MCF 10A (cell line): ENCODE measurements at regions not wholly inside any gene's neighbourhood (a gene's known extent, or its start where the extent isn't known, plus 50 kb on each side); places are given as distances from the start of the nearest gene placed in this dataset.
A peak's percentile ranks its signal among the peaks of the same experiment; 100 is the strongest.

ENCODE experiments used
- BruUV-seq: library from RNA; stranded (reverse); fragments of 400-500 nt; replicated peaks from 2 replicates; lab custom pipeline; 2021; lab: Mats Ljungman, UMichigan
- CTCF ChIA-PET: fragments of 300-600 bp; sonication (Branson Sonifier 250); formaldehyde crosslinking; extraction: SDS; loops from one replicate; lab custom pipeline; 2021; ENCODE audit warnings: antibody characterized with exemption, inconsistent platforms; lab: Yijun Ruan, JAX
- POLR2A ChIA-PET: fragments of 300-600, 350-650 bp; sonication (Branson Sonifier 250); formaldehyde crosslinking; extraction: SDS; loops from one replicate; lab custom pipeline; 2020; ENCODE audit warnings: antibody characterized with exemption, inconsistent platforms; lab: Yijun Ruan, JAX
- DNase-seq: peaks from one replicate; pipeline ENCODE4 v3.0.0-alpha.2; 2018; ENCODE audit not compliant: unreplicated experiment
- H3K27ac Mint-ChIP-seq: one replicate; pipeline ENCODE4 v1.8.0; 2022; ENCODE audit warnings: mild to moderate bottlenecking, low read depth, mixed read lengths; ENCODE audit not compliant: unreplicated experiment
- H3K27me3 Mint-ChIP-seq: one replicate; pipeline ENCODE4 v1.8.0; 2022; ENCODE audit warnings: mixed read lengths; ENCODE audit not compliant: insufficient read depth, unreplicated experiment
- H3K36me3 Mint-ChIP-seq: one replicate; pipeline ENCODE4 v1.8.0; 2022; ENCODE audit warnings: mild to moderate bottlenecking, moderate library complexity, mixed read lengths; ENCODE audit not compliant: insufficient read depth, unreplicated experiment
- H3K4me1 Mint-ChIP-seq: one replicate; pipeline ENCODE4 v1.8.0; 2022; ENCODE audit warnings: mixed read lengths; ENCODE audit not compliant: insufficient read depth, unreplicated experiment
- H3K4me3 Mint-ChIP-seq: one replicate; pipeline ENCODE4 v1.8.0; 2022; ENCODE audit warnings: mild to moderate bottlenecking, moderate library complexity, mixed read lengths; ENCODE audit not compliant: unreplicated experiment
- H3K9me3 Mint-ChIP-seq: one replicate; pipeline ENCODE4 v1.8.0; 2022; ENCODE audit warnings: mixed read lengths; ENCODE audit not compliant: unreplicated experiment
- intact Hi-C: fragments of 100-400 bp; cut with micrococcal nuclease; formaldehyde crosslinking; loops from 2 replicates; pipeline ENCODE4 v1.14.1; 2022
- TF ChIP-seq, protein P1 (sequence below): fragments of 200-600 bp; IDR thresholded peaks from one replicate; pipeline ENCODE4 v1.8.0; 2022; ENCODE audit warnings: antibody characterized with exemption, mild to moderate bottlenecking; ENCODE audit not compliant: unreplicated experiment

DNA sequence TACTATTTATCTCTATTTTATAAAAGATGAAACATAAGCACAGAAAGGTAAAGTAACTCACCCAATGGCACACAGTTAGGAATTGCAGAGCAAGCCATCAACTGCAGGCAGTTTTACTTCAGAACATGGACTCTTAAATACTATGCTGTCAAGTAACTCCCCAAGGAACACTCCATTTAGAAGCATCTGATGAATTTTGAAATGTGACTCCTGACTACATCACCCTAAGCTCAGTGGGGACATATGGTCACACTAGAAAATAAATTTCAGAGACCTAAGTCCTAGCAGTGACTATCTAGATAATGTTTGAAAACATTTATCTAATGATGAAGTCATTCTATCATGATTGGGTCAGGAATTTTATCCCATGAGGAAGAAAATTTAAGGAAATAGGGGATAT, 272.8 kb upstream of the ARRDC4 start:
- peaks cover 48% of the 10 kb centered on the region for H3K27me3 Mint-ChIP-seq
- no peaks in the 10 kb centered on the region for H3K9me3 Mint-ChIP-seq
- H3K4me1 Mint-ChIP-seq, result peaks cover 13% of the 10 kb centered on the region
- intact Hi-C loops, result no loop called here
- POLR2A ChIA-PET, result interaction anchor here (0.7 kb wide), 1 partner anchor 19 kb away, joined by 3 read pairs; no protein-coding TSS in a partner anchor
- no TSS peak for BruUV-seq
- CTCF ChIA-PET, result no interaction called here
- no peaks in the 10 kb centered on the region for H3K36me3 Mint-ChIP-seq
- no peak overlapping the region for H3K27ac Mint-ChIP-seq
- no peak for DNase-seq
- H3K4me3 Mint-ChIP-seq, result no peak overlapping the region
- TF ChIP-seq, protein P1, sequence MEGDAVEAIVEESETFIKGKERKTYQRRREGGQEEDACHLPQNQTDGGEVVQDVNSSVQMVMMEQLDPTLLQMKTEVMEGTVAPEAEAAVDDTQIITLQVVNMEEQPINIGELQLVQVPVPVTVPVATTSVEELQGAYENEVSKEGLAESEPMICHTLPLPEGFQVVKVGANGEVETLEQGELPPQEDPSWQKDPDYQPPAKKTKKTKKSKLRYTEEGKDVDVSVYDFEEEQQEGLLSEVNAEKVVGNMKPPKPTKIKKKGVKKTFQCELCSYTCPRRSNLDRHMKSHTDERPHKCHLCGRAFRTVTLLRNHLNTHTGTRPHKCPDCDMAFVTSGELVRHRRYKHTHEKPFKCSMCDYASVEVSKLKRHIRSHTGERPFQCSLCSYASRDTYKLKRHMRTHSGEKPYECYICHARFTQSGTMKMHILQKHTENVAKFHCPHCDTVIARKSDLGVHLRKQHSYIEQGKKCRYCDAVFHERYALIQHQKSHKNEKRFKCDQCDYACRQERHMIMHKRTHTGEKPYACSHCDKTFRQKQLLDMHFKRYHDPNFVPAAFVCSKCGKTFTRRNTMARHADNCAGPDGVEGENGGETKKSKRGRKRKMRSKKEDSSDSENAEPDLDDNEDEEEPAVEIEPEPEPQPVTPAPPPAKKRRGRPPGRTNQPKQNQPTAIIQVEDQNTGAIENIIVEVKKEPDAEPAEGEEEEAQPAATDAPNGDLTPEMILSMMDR, result no peak

DNA sequence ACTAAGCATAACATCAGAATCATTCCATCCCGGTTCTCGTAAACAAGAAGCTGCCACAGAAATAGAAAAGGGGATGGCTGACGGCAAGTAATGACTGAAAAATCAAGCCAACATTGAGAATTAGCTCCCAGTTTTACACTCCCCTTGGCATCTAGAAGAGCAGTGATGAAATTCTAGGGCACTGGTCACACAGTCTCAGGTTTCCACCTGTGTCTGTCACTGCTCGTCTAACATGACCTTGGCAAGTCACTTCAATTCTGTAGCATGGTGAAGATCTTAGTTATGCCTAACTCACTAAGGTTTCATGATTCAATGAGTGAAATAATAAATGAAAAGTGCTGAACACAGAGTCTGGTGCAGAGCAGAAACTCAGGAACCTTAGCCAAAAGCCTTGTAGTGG, 272.3 kb upstream of the ARRDC4 start:
- TF ChIP-seq, protein P1, result no peak
- Mint-ChIP-seq H3K4me3 (no peak overlapping the region), H3K36me3 (no peaks in the 10 kb centered on the region), H3K27me3 (peaks cover 43% of the 10 kb centered on the region), H3K9me3 (no peaks in the 10 kb centered on the region), H3K4me1 (peaks cover 13% of the 10 kb centered on the region), H3K27ac (no peak overlapping the region)
- intact Hi-C loops, result no loop called here
- no TSS peak for BruUV-seq
- ChIA-PET POLR2A (no interaction called here), CTCF (no interaction called here)
- no peak for DNase-seq

DNA sequence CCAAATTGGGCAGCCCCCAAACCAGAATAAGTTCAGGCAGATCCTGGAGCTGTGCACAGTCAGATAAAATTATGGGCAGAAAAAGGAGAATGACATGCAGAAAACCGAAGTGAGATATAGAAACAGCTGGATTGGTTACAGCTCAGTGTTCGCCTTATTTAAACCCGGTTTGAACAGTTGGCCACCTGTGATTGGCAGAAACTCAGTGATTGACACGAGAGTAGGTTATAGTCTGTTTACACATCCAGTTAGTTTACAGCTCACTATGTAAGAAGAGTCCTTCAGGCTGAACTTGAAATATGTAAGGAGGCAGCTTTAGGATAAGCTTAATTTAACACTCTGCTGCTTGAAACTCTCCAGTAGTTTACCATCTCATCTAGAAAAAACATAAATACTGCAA, 271.6 kb upstream of the ARRDC4 start:
- no TSS peak for BruUV-seq
- ChIA-PET CTCF (no interaction called here), POLR2A (no interaction called here)
- Mint-ChIP-seq H3K27me3 (peaks cover 36% of the 10 kb centered on the region), H3K36me3 (no peaks in the 10 kb centered on the region), H3K27ac (no peak overlapping the region), H3K9me3 (no peaks in the 10 kb centered on the region), H3K4me1 (peaks cover 13% of the 10 kb centered on the region), H3K4me3 (no peak overlapping the region)
- intact Hi-C loops, result no loop called here
- TF ChIP-seq, protein P1, result no peak
- DNase-seq, result no peak

DNA sequence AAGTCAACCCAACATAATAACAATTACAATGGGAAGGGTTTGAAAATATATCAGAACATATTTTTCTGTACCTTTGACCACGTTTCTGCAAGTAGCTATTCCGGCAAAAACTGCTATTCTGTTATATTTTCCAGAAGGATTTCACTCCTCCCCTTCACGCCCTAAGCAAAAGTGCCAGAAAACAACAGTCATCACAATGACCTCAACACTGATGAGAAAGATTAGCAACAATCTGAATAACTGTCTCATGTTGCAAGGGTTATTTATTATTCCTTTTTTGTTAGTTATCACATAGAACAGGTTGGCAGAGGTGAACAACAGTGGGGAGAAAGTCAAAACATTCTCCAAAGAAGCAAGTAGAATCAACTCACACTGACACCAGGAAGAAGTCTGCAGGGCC, 269.4 kb upstream of the ARRDC4 start:
- no TSS peak for BruUV-seq
- no peaks in the 10 kb centered on the region for H3K9me3 Mint-ChIP-seq
- peaks cover 21% of the 10 kb centered on the region for H3K27me3 Mint-ChIP-seq

More for the DNA sequence above, 269.4 kb upstream of the ARRDC4 start:
- intact Hi-C loops, result no loop called here
- no peak overlapping the region for H3K4me3 Mint-ChIP-seq
- peaks cover 13% of the 10 kb centered on the region for H3K4me1 Mint-ChIP-seq
- H3K27ac Mint-ChIP-seq, result no peak overlapping the region
- TF ChIP-seq, protein P1, result no peak
- POLR2A ChIA-PET, result interaction anchor here (0.7 kb wide), 1 partner anchor 15 kb away, joined by 3 read pairs; no protein-coding TSS in a partner anchor
- peak; percentile 3 for DNase-seq
- CTCF ChIA-PET, result no interaction called here
- H3K36me3 Mint-ChIP-seq, result no peaks in the 10 kb centered on the region
